G401 (cell line): ENCODE measurements at regions not wholly inside any gene's neighbourhood (a gene's known extent, or its start where the extent isn't known, plus 50 kb on each side); places are given as distances from the start of the nearest gene placed in this dataset.
"Not testable (repeated sequence)": the region's sequence is repeated elsewhere in the genome, so short reads cannot be mapped to it uniquely, and the experiment has no call there.

Source experiments
- DNase-seq: peaks from one replicate; pipeline ENCODE4 v3.0.0-alpha.2; 2015; ENCODE audit warnings: low spot score
- in situ Hi-C: cut with HindIII; loops from 2 replicates; pipeline ENCODE4 v1.10.0; 2016; ENCODE audit warnings: low sequenced_read_pairs, mixed read lengths

DNA sequence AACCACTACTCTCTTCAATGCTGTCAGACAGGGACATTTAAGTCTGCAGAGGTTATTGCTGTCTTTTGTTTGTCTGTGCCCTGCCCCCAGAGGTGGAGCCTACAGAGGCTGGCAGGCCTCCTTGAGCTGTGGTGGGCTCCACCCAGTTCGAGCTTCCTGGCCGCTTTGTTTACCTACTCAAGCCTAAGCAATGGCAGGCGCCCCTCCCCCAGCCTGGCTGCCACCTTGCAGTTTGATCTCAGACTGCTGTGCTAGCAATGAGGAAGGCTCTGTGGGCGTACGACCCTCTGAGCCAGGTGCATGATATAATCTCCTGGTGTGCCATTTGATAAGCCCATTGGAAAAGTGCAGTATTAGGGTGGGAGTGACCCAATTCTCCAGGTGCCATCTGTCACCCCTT lies 628.7 kb downstream of the GABRG2 start:
- DNase-seq, in situ Hi-C loops: not testable (repeated sequence)

DNA sequence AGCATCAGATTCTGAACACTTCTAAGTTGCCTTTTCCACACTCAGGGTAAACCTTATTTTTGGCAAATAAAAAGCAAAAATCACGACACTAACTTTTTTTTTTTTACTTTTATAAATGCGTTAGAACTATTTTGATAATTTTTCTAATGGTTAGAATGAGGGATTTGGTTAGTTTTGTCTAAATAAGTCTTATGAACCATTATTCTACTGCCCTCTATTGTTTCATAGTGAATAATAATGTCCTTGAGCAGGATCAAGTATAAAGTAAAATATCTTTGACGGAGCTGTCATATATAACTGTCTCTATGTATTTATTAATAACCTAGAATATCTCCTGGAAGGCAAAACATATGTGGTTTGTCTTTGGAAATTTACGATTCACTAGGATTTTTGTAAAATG lies 631.8 kb downstream of the GABRG2 start:
- in situ Hi-C loops = no loop called here
- no peak for DNase-seq

DNA sequence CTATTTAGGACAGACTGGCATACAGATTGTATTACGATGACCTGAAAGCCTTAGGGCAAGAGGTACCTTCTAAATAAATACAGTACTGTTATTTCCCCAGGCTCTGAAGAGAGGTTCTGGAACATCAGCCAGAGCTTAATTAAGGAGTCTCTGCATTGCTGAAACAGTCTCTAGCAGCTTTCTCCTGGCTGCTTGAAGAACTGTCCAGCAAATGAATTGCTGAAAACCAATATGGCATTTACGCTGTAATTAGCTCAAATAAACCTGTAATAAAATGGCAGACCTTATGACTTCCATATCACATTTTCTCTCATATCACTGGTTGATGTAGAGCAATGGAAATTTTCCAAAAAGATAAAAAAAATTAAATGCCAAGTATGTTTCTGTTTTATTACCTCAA lies 636.3 kb downstream of the GABRG2 start:
- DNase-seq = no peak
- in situ Hi-C loops = no loop called here

DNA sequence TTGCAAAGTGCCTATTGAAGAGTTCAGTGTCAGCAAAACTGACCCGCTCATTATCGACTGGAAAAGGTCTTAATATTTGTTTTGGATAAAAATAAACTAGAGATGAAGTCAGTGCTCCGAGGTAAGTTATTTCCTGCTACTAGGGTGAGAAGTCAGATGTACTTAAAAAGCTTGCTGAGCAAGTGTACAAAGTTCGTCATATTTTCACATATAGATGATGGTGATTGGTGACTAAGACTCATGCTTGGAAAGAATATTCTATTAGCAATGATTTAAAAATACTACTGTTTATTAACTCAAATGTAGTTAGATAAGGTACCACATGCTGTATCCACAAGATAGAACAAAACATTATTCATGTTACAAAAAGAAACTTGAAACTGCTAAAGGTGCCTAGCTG lies 643.7 kb downstream of the GABRG2 start:
- in situ Hi-C loops = no loop called here
- DNase-seq = no peak

DNA sequence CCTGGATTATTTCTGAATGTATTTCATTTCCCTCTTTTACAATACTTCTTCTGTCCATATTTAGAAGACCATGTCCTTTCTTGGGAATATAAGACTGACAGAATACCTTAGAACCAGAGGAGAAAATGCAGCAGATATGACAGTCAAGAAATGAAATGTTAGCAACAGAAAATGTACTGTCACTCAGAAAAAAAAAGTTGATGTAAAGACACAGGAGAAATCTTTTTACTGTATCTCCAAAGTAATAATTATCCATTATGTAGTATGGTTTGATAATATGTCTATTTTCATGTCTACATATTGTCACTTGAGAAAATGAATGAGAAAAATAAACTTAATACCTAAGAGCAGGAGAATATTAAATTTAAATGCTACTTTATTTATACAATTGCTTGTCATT lies 652.1 kb downstream of the GABRG2 start:
- in situ Hi-C loops = no loop called here

DNA sequence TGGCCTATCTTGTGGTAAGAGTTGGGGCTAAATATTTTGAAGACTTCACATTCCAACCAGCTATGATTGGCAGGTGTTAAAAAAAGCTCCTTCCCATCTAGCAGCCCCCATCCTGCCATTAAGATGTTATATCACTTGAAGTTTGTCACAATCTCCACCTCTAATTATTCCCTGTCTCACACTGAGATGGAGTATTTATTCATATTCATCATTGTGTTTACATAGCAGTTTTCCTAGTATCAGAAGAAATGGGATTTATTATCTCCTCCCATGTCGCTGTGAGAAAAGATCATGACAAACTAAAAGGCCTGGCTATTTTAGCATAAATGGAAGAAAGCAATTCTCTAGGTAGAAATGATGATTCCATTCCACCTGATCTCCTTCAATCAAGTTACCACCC lies 653.6 kb downstream of the GABRG2 start:
- no peak for DNase-seq
- in situ Hi-C loops = no loop called here

More for the DNA sequence above, 652.1 kb downstream of the GABRG2 start:
- no peak for DNase-seq

DNA sequence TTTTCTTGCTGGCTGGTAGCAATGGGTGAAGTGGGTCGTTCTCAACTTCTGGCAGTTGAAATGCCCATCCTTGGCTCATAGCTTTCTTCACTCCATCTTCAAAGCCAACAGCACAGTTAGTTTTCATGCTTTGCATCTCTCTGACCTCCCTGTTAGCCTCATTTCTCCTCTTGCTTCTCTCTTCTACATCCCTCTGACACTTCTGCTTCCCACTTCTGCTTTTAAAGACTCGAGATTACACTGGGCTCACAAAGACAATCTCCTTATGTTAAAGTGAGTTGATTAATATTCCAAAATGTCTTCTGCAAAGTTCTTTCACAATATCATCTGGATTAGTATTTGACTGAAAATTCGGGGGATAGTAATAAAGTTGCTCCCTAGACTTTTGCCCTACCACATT lies 684.8 kb upstream of the CCNG1 start:
- in situ Hi-C loops = no loop called here
- DNase-seq = no peak

DNA sequence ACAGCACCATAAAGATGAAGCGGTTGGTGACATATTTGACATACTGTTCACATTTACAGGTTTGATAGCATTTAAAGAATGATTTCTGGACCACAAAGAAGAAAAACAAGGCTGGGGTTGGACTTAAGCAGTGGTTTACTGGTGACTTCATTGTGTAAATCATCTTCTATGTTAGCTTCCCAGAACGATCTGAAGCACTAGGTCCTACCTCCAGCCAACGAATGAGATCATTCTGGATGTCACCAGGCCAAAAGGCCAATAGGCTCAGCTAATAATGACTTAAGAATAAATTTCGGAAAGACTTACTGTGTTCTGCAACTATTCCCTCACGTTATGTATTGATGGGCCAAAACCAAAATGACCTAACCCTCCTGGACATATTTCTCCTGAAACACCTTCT lies 675.3 kb upstream of the CCNG1 start:
- in situ Hi-C loops = no loop called here
- DNase-seq = no peak

DNA sequence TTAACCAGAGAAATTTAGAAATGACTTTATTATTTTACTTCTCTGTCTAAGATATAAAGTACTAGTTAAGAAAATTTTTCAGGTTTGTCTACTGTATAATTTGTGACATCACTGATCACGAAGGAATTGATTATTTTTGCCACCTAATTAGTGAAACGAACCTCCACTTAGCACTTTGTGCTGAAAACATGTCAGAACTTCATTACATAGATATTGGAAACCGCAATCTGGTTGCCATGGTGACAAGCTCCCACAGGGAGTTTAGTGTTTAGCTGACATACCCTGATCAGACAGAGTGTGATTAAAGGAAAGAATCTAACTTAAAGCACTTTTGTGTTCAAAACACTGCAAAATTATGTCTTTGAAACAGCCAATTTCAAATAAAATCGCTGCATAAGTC lies 668.4 kb upstream of the CCNG1 start:
- in situ Hi-C loops = no loop called here
- no peak for DNase-seq

DNA sequence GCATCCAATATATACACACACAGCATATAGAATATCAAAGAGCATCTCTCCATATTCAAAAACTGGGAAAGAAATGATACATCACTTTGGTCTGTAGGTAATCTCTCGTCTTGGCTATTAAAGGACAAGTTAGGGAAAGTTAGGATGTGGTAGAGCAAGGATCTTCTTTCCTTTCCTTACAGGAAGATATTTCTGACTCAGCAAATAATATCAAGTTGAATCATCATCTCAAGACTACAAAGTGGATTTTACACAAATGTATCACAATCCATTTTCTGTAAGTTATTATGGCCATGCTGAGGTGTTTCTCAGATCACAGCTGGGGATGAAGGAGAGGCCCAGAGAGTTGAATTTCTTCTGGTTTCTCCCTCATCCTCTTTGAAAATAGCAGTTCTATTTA lies 651.7 kb upstream of the CCNG1 start:
- in situ Hi-C loops = no loop called here
- DNase-seq = no peak

DNA sequence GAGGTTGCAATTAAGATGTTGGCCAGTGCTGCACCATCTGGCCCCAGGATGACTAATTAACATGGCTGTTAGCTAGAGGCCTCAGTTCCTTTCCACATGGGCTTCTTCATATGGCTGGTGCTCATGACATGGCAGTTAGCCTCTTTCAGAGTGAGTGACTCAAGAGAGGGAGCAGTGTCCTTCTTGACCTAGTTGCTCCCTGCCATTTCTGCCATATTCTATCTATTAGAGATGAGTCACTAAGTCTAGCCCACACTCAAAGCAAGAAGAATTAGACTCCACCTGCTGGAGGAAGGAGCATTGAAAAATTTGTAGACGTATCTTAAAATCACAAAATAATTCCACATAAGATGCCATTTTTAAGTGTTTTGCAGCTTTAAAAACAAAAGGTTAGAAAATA lies 651.2 kb upstream of the CCNG1 start:
- in situ Hi-C loops = no loop called here

DNA sequence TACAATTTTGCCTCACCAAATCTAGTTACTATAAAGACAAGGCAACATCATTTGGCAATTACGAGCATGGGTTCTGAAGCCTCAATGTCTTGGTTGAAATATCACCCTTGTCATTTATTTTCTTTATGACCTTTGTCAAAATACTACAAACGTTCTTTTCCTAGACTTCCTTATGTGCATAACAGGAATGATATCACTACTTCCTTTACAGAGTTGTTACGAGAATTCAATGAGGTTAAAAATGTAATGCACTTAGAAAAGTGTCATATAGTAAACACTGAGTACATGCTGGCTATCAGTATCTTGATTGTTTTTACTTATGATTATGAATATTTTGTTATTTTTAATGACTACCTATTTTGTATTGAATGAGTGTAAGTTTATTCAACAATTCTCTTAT lies 640.9 kb upstream of the CCNG1 start:
- in situ Hi-C loops = no loop called here
- DNase-seq = no peak

More for the DNA sequence above, 651.2 kb upstream of the CCNG1 start:
- no peak for DNase-seq

DNA sequence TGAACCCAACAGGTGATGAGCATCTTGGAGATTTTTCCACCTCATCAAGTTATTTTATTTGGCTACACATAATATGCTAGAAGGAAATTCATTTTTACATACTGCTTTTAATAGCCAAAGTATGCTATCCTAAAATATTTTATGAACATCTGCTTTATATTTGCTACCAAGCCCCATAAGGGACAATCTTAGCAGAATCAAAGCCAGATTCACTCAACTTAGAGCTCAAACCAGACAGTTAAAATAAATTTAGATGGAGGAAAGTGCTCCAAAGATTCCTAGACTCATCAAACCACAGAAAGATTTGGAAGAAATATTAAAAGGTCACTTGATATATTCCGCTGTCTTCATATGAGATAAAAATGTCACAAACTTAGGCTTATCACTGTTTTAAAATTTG lies 637.1 kb upstream of the CCNG1 start:
- in situ Hi-C loops = no loop called here
- DNase-seq = no peak

DNA sequence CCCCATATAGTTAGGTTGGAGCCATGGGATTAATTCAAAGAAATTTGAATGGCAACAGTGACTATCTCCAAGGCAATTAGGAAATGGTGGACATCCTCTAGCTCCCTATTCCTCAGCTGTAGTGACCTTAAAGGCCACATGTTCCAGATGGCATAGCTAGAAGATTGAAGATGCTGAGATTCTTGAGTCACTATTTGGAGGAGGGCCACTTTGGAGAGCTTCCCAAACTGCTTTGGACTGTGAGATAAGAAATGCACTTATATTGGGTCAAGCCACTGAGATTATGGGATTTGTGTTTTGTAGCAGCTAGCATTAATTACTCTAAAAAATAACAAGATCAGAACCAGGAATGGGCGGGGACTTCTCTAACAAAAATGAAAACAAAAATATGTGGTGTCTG lies 636.2 kb upstream of the CCNG1 start:
- in situ Hi-C loops = no loop called here
- DNase-seq = no peak

DNA sequence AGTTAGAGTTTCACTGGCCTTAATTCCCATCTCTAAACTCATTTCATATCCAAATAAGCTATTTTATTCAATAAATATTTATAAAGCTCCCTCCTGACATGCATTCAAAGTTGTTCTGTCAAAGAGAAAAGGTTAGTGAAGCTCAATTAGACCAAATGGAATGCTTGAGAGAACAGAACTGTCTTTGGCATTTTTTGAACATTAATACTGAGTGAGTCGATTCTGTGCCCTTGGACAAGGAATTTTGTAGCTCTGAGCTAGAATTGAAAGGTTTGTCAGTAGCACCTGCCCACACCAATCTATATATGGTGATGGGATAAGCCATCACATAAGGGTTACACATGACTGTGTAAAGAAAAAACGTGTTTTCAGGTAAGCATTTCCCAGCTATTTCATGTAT lies 631.2 kb upstream of the CCNG1 start:
- in situ Hi-C loops = no loop called here
- no peak for DNase-seq

DNA sequence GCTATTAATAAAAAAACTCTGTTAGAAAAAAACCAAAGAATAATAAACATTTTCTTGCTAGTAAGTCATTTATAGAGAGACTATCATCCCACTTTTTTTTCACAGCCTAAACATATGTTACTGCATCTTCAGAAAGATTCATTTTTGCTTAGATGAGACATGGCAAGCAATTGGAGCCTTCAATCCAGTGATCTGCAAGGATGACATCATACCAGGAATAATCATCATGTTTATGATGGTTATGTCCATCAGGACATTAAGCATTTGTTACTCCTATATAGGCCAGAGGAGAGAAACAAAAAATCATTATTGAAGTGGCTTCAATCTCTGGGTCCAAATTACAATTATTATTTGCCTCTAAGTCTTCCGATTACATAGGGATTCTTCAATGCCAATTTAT lies 626.3 kb upstream of the CCNG1 start:
- in situ Hi-C loops = no loop called here
- DNase-seq = no peak

DNA sequence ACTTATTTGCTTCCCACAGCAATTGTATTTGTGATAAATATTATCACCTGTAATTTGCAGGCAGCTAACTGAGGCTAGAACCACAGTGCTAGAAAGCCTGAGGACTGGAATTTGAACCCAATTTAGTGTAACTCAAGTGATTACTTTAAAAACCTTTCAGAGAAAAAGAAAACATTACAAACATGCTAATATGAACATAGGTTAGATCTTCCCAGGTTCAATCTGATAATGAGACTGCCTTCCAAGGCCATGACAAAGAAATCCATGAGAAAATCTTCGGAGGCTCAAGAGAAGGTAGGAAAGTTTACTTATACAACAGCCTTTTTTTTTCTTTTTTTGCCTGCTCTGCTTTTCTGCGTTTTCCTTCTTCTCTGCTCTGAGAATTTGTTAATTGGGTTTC lies 620.6 kb upstream of the CCNG1 start:
- in situ Hi-C loops = no loop called here
- no peak for DNase-seq

DNA sequence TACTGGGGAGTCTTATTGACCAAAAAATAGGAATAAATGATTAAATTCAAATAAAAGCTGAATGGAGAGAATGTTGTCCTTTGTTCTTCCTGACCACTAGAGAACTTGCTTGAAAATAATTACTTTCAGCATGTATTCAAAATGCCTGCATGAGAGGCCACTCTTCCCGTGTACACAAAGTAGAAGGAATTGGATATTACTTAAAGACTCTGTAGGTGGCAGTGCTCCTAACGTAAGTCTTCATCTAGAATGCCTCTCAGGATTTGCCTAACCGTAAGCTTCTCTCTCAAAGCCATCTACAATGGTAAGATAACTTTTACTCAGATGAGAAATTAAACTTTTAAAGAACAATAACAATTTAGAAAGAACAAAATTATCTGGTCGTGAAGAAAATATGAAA lies 620.0 kb upstream of the CCNG1 start:
- in situ Hi-C loops = no loop called here
- no peak for DNase-seq

DNA sequence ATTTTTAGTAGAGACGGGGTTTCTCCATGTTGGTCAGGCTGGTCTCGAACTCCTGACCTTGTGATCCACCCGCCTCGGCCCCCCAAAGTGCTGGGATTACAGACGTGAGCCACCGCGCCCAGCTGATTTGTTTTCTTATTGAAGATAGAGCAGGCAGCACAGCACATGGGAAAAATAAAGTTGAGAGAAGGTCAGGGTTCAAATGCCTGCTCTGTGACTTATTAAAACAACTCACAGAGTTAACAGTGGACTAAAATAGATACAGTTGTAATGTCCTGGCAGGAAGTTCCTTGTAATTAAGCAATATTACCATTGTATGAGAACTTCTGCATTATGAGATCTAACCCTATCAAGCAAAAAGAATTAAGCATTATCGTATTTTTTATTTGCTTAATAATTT lies 615.7 kb upstream of the CCNG1 start:
- in situ Hi-C loops, DNase-seq: not testable (repeated sequence)

DNA sequence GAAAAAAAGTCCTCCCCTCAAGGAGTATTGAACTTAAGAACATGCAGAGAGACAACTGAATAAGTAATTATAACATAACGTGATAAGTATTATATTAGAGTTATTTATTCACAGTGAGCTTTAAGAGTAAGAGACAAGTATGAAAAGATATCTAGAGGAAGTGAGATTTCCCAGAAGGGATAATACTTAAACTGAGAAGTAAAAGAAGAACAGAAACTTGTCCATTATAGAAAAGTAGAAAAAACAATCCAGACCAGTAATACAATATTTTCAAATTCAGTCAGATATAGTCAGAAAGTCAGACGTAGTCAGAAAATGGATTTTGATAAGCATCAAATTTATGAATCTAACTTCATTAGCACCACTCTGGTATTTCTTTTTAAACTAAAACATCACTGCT lies 613.0 kb upstream of the CCNG1 start:
- no peak for DNase-seq
- in situ Hi-C loops = no loop called here

DNA sequence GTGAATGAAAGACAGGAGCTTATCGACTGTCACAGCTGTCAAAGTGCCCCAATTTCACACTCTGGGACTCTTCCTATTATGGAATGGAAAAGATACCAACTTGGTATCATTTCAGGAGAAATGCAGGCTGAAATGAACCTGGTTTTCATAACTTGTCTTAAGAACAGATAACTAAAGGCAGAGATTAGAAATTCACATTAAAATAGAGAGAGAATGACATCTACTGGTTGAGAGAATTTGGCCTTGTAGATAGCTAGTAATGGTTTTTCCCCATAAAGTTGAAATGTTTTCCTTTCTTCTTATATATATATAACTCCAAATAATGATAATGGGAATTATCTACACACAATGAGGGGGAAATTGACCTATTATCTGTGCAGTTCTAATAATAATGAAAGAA lies 600.2 kb upstream of the CCNG1 start:
- in situ Hi-C loops = no loop called here
- DNase-seq = no peak

DNA sequence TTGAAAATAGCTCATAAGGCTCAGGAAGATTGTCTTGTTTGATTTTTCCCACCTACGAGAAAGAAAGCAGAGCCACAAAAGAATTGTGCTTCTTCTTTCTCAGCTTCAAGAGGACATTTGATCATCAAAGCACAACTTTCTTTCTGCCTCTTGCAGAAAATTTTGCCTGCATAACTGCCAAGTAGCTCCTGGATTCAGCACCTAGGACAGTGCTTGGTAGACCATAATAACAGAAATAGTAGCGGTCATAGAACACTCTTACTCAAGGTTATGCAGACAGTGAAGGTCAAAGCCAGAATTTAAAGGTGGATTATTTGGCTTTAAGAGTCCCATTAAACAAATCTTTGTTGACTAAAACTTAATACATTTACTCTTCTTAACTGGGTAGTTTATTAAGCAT lies 594.7 kb upstream of the CCNG1 start:
- in situ Hi-C loops = no loop called here
- no peak for DNase-seq
